Neural crest cell (in vitro differentiated cells): ENCODE measurements at regions not wholly inside any gene's neighbourhood (a gene's known extent, or its start where the extent isn't known, plus 50 kb on each side); places are given as distances from the start of the nearest gene placed in this dataset.

ENCODE experiments used
- DNase-seq: peaks from one replicate; pipeline ENCODE4 v3.0.0; 2021; ENCODE audit warnings: low read depth, mixed read lengths, low spot score
- H3K27ac Mint-ChIP-seq: one replicate; pipeline ENCODE4 v1.8.0; 2021; ENCODE audit warnings: mild to moderate bottlenecking, mixed read lengths; ENCODE audit not compliant: unreplicated experiment
- H3K27me3 Mint-ChIP-seq: 2 replicates; pipeline ENCODE4 v1.8.0; 2021; ENCODE audit warnings: low read depth, mild to moderate bottlenecking, mixed read lengths
- H3K36me3 Mint-ChIP-seq: 2 replicates; pipeline ENCODE4 v1.8.0; 2021; ENCODE audit warnings: low read depth, mild to moderate bottlenecking, mixed read lengths
- H3K4me1 Mint-ChIP-seq: 2 replicates; pipeline ENCODE4 v1.8.0; 2021; ENCODE audit warnings: mixed read lengths
- H3K4me3 Mint-ChIP-seq: one replicate; pipeline ENCODE4 v1.8.0; 2021; ENCODE audit warnings: mild to moderate bottlenecking, mixed read lengths
- H3K9me3 Mint-ChIP-seq: 2 replicates; pipeline ENCODE4 v1.8.0; 2021; ENCODE audit warnings: mixed read lengths
- CTCF ChIP-seq: fragments of 200-600 bp; sonication (generic); conservative IDR thresholded peaks from 2 replicates; pipeline ENCODE4 v1.5.0; 2021; ENCODE audit warnings: antibody characterized with exemption, mild to moderate bottlenecking

GRCh38 chr12:40561395-40561966 is 130.8 kb upstream of the CNTN1 start:
- Mint-ChIP-seq H3K4me1 (no peaks in the 10 kb centered on the region), H3K27me3 (peaks cover 8% of the 10 kb centered on the region), H3K4me3 (no peak overlapping the region), H3K9me3 (no peaks in the 10 kb centered on the region), H3K36me3 (no peaks in the 10 kb centered on the region), H3K27ac (no peak overlapping the region)
- no peak for DNase-seq
- no peak for TF ChIP-seq CTCF

GRCh38 chr12:40565029-40565633 is 127.1 kb upstream of the CNTN1 start:
- Mint-ChIP-seq H3K36me3 (no peaks in the 10 kb centered on the region), H3K4me3 (no peak overlapping the region)
- peak; percentile 15 for TF ChIP-seq CTCF

GRCh38 chr12:40566271-40566670 is 126.0 kb upstream of the CNTN1 start:
- Mint-ChIP-seq H3K9me3 (no peaks in the 10 kb centered on the region), H3K4me3 (no peak overlapping the region), H3K27ac (no peak overlapping the region), H3K36me3 (no peaks in the 10 kb centered on the region), H3K4me1 (no peaks in the 10 kb centered on the region), H3K27me3 (no peaks in the 10 kb centered on the region)
- no peak for TF ChIP-seq CTCF
- DNase-seq, result no peak

More at GRCh38 chr12:40565029-40565633, 127.1 kb upstream of the CNTN1 start:
- peaks cover under 1% of the 10 kb centered on the region for H3K27me3 Mint-ChIP-seq
- no peak overlapping the region for H3K27ac Mint-ChIP-seq
- DNase-seq, result no peak
- H3K9me3 Mint-ChIP-seq, result no peaks in the 10 kb centered on the region
- H3K4me1 Mint-ChIP-seq, result no peaks in the 10 kb centered on the region

- TF ChIP-seq CTCF, result no peak
These were observed 122.5 kb upstream of the CNTN1 start for GRCh38 chr12:40569626-40570179.

GRCh38 chr12:40573024-40573423 is 119.2 kb upstream of the CNTN1 start:
- no peaks in the 10 kb centered on the region for H3K36me3 Mint-ChIP-seq
- DNase-seq, result no peak
- no peak overlapping the region for H3K27ac Mint-ChIP-seq
- TF ChIP-seq CTCF, result no peak
- H3K4me1 Mint-ChIP-seq, result no peaks in the 10 kb centered on the region
- H3K4me3 Mint-ChIP-seq, result no peak overlapping the region
- no peaks in the 10 kb centered on the region for H3K27me3 Mint-ChIP-seq
- no peaks in the 10 kb centered on the region for H3K9me3 Mint-ChIP-seq

More at GRCh38 chr12:40569626-40570179, 122.5 kb upstream of the CNTN1 start:
- Mint-ChIP-seq H3K4me1 (no peaks in the 10 kb centered on the region), H3K9me3 (no peaks in the 10 kb centered on the region), H3K27ac (no peak overlapping the region), H3K36me3 (no peaks in the 10 kb centered on the region), H3K4me3 (no peak overlapping the region), H3K27me3 (no peaks in the 10 kb centered on the region)
- DNase-seq, result no peak
